ENCODE measurements at regions not wholly inside any gene's neighbourhood (a gene's known extent, or its start where the extent isn't known, plus 50 kb on each side); places are given as distances from the start of the nearest gene placed in this dataset.

DNA sequence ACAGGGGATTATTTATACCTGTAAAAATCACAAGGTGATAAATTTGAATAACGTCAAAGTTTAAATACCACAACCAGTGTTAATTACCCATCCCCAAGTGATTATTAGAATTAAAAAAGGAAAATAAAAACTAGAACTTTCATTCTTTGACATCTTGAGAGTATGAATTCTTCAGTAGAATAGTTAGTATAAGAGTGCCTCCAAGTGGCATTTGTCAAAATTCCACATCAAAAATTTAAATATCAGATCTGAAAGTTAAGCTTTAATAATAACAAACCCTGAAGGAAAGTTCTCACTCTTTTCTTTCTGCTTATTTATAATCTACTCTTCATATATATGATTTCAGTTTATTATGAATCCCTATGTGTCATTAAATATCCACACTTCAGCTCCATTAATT, 273.7 kb upstream of the KYNU start:
- TF ChIP-seq POLR2AphosphoS5 (IDR thresholded peaks at IDR 0.05; ENCODE audit: low read depth, low read length): no peak
- no peak for TF ChIP-seq TAF1 (IDR thresholded peaks at IDR 0.05; ENCODE audit: borderline replicate concordance, insufficient read depth, low read length)
- TF ChIP-seq SIN3A (IDR thresholded peaks at IDR 0.05; ENCODE audit: borderline replicate concordance, insufficient read depth, low read length): no peak
